SK-N-DZ (cell line): ENCODE measurements at regions not wholly inside any gene's neighbourhood (a gene's known extent, or its start where the extent isn't known, plus 50 kb on each side); places are given as distances from the start of the nearest gene placed in this dataset.

ENCODE experiments used
- small RNA-seq, 2 experiments: library from RNA; depleted of rRNA; stranded (forward); fragments of <200 nt; gene quantifications; one replicate each; pipeline ENCODE3, GENCODE V24; 2014

Small RNA genes in the stretch of these regions (small RNA-seq; reads per million reads assigned to genes)
- 0 reads per million in 2 experiments for gene AL157371.1
